SKM-1 (cell line): ENCODE measurements at regions not wholly inside any gene's neighbourhood (a gene's known extent, or its start where the extent isn't known, plus 50 kb on each side); places are given as distances from the start of the nearest gene placed in this dataset.
"Not testable (repeated sequence)": the region's sequence is repeated elsewhere in the genome, so short reads cannot be mapped to it uniquely, and the experiment has no call there.

Experiments
- DNase-seq: peaks from one replicate; lab custom pipeline; 2025; ENCODE audit not compliant: unreplicated experiment; lab: John Stamatoyannopoulos, UW

GRCh38 chr12:91637789-91638624 lies 455.4 kb upstream of the DCN start:
- no peak for DNase-seq

- no peak for DNase-seq
These were observed 454.1 kb upstream of the DCN start for GRCh38 chr12:91636721-91637120.

GRCh38 chr12:91634386-91634713 lies 451.7 kb upstream of the DCN start:
- not testable (repeated sequence) for DNase-seq

GRCh38 chr12:91633734-91634357 lies 451.2 kb upstream of the DCN start:
- DNase-seq = no peak

- DNase-seq = no peak
These were observed 450.6 kb upstream of the DCN start for GRCh38 chr12:91633206-91633605.

- DNase-seq = no peak
These were observed 449.6 kb upstream of the DCN start for GRCh38 chr12:91632042-91632786.

GRCh38 chr12:91630596-91631293 lies 448.1 kb upstream of the DCN start:
- no peak for DNase-seq

- DNase-seq = no peak
These were observed 447.5 kb upstream of the DCN start for GRCh38 chr12:91630083-91630482.

GRCh38 chr12:91629440-91629839 lies 446.8 kb upstream of the DCN start:
- no peak for DNase-seq

GRCh38 chr12:91628656-91629055 lies 446.0 kb upstream of the DCN start:
- DNase-seq = no peak

- DNase-seq = no peak
These were observed 444.6 kb upstream of the DCN start for GRCh38 chr12:91627225-91627624.

GRCh38 chr12:91622981-91623380 lies 440.4 kb upstream of the DCN start:
- DNase-seq = no peak

- DNase-seq = no peak
These were observed 439.4 kb upstream of the DCN start for GRCh38 chr12:91622037-91622436.

- DNase-seq = no peak
These were observed 438.4 kb upstream of the DCN start for GRCh38 chr12:91620992-91621391.

- DNase-seq = no peak
These were observed 437.8 kb upstream of the DCN start for GRCh38 chr12:91620422-91620821.

- DNase-seq = no peak
These were observed 435.7 kb upstream of the DCN start for GRCh38 chr12:91618281-91618680.

- no peak for DNase-seq
These were observed 435.2 kb upstream of the DCN start for GRCh38 chr12:91617818-91618217.

GRCh38 chr12:91616416-91616815 lies 433.8 kb upstream of the DCN start:
- DNase-seq = no peak

- no peak for DNase-seq
These were observed 430.7 kb upstream of the DCN start for GRCh38 chr12:91613223-91613779.

GRCh38 chr12:91610561-91610960 lies 427.9 kb upstream of the DCN start:
- no peak for DNase-seq

GRCh38 chr12:91609283-91609682 lies 426.7 kb upstream of the DCN start:
- DNase-seq = no peak
